Skin epidermis (tissue), 12 donors: ENCODE measurements at regions not wholly inside any gene's neighbourhood (a gene's known extent, or its start where the extent isn't known, plus 50 kb on each side); places are given as distances from the start of the nearest gene placed in this dataset.

ENCODE experiments used
- H3K27ac ChIP-seq, 21 experiments: fragments of 200-600 bp; sonication (generic) in 11 of 21; one replicate each; pipeline ENCODE4 v1.5.0; 2020; ENCODE audit warnings: mild to moderate bottlenecking in 3 of 21, inconsistent platforms in 2 of 21, moderate library complexity in 2 of 21
- H3K4me3 ChIP-seq, 7 experiments: fragments of 200-600 bp; sonication (generic) in 2 of 7; one replicate each; pipeline ENCODE4 v1.5.0; 2020; ENCODE audit warnings: inconsistent platforms in 2 of 7, mild to moderate bottlenecking in 2 of 7, moderate library complexity in 1 of 7

DNA sequence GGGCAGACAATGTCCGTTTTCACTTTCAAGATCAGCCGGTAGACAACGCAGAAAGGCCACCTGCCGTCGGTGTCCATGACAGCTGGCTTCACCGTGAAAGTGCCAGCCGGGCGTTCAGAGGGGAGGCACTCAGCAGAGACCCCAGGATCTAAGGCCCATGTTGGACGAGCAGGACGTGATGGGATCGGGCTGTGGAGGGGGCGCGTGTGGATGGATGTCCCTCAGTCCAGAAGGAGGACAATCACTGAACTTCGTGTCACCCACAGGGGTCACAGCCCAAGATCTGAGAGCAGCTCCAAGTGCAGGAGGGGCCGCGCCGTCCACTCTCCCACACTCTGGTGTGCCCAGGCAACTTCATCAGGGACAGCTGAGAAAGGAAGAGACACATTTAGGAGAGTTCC lies 164.4 kb downstream of the BRD1 start:
- H3K27ac ChIP-seq: no peak overlapping the region

DNA sequence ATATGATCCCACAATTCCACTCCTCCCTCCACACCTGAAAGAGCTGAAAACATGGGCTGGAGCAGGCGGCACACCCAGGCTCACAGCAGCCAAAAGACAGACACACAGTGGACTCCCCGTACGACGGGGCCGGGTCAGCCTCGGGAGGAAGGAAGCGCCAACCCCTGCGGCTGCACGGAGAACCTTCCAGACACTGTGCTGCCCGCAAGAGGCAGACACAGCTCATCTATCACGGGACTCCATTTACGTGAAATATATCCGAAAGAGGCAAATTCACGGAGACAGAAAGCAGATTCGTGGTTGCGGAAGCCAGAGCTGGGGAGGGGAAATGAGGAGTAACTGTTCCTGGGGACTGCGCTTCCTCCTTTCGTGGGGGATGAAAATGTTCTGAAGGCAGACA lies 165.0 kb downstream of the BRD1 start:
- no peak overlapping the region for H3K4me3 ChIP-seq
- no peak overlapping the region for H3K27ac ChIP-seq

More for the DNA sequence above, 164.4 kb downstream of the BRD1 start:
- H3K4me3 ChIP-seq: no peak overlapping the region

DNA sequence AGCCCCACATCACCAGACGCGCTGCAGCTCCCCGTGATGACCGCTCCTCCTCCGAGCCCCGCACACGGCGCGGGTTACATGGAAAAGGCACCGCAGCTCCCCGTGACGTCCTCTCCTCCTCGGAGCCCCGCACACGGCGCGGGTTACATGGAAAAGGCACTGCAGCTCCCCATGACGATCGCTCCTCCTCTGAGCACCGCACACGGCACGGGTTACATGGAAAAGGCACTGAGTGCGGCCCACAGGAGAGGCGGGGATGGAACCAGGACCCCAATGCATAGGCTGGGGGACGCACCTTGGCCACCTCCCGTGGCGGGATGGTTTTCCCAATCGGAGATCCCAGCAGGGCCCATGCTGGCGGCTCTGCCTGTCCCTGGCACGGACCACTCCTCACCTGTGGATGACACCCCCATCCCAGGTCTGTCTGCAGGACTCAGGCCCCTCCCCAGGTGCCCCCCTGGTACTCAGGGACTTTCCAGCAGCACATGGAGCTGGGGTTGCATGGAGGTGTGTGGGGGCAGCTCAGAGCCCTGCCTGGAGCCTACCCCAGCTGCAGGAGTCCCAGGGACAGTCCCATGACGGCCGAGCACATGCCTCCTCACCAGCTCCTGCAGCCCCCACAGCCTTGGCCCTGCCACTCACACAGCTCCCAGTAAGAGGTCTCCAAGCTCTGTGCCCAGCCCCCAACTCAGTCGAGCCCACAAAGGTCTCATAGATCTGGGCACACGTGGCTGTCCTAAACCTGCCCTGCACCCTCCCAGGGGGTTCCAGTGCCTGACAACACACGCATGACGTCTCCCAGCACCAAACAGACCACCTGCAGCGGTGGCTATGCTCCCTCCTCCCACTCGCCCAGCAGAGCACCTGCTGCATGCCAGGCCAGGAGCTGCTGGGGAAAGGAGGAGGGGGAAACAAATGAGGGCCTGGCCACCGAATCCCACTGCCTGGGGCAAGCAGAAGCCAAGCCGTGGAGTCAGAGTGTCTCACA lies 166.6 kb downstream of the BRD1 start:
- no peak overlapping the region for H3K4me3 ChIP-seq
- no peak overlapping the region for H3K27ac ChIP-seq

DNA sequence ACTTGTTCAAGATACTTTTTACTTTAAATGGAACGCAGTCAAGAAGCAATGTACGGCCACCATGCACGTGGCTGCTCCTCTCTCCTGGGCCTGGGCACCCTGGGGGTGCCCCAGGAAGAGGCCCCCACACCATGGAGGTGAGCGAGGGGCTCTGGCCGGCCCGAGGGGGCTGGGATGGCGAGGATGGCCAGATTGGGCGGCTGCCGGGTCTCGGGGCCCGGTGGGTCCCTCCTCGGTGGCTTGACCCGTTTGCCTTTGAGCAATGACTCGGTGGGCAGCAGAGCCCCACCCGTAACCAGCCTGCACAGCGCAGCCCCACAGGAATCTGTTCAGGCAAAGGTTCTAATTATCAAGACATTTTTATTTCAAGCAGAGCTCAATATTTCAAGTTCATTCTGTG lies 167.4 kb downstream of the BRD1 start:
- Histone ChIP-seq H3K27ac (peak overlapping the region in 1 of 21 experiments; percentile 21), H3K4me3 (no peak overlapping the region)

DNA sequence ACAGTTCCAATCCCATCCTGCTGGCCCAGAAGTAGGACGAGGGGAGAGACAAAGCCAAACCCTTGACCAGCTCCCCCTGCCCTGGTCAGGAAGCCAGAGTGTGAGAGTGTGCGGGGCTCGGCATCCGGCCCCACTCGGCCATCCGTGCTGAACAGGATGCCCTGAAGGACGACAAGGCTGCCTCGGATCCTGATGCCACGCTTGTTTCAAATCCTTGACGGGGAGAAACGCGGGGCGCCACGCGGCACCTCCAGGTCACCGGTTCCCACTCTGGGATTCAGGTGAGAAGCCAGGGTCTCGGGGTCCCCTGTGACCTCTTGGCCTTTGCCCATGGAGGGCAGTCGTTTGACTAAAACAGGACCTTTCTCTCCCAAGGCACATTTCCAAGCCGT lies 167.8 kb downstream of the BRD1 start:
- Histone ChIP-seq H3K27ac (peak overlapping the region in 1 of 21 experiments; percentile 21), H3K4me3 (no peak overlapping the region)

DNA sequence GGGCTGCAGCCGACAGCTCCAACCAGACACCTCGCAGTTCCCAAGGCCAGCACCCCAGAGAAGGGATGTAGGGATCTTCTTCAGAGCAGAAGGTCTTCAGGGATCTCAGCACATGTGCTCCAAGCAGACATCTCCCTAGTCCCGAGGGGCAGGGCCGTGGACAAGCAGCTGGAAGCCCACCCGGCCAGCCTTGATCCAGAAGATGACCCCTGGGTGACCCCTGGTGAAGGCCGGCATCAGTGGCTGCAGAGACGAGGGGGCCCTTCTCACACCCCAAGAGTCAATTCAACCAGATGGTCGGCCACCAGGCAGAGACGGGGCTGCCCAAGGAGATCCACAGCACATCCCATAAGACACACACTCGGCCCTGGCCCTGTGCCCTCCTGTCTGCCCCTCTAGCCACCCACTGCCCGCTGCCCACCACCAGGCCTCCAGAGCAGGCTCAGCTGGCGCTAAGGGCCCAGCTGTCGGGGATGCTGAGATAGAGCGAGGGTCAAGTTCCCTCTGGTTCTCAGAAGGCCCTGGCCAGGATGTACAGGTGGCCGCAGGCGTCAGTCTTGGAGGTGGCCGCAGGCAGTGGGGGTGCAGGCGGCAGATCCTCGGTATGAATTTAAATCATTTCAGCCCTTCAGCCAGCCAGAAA lies 168.3 kb downstream of the BRD1 start:
- no peak overlapping the region for H3K4me3 ChIP-seq
- peak overlapping the region in 1 of 21 experiments; percentile 21 for H3K27ac ChIP-seq

DNA sequence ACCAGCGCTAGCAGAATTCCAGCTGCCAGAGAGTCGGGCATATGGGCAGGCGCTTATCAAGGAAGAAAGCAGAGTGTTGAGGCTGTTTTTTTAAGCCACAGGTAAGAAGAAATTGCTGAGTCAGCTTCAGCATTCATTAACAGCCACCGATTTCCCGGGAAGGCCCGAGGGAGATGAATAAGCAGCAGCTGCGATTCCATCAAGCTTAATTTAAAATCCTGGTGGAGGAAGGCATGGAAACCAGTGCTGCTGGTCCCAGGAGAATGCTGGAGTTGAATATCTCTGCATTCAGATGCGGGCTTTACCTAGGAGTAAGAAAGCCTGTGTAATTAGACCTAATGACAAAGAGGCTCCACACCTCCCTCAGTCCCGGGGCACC lies 168.8 kb downstream of the BRD1 start:
- no peak overlapping the region for H3K4me3 ChIP-seq
- no peak overlapping the region for H3K27ac ChIP-seq

DNA sequence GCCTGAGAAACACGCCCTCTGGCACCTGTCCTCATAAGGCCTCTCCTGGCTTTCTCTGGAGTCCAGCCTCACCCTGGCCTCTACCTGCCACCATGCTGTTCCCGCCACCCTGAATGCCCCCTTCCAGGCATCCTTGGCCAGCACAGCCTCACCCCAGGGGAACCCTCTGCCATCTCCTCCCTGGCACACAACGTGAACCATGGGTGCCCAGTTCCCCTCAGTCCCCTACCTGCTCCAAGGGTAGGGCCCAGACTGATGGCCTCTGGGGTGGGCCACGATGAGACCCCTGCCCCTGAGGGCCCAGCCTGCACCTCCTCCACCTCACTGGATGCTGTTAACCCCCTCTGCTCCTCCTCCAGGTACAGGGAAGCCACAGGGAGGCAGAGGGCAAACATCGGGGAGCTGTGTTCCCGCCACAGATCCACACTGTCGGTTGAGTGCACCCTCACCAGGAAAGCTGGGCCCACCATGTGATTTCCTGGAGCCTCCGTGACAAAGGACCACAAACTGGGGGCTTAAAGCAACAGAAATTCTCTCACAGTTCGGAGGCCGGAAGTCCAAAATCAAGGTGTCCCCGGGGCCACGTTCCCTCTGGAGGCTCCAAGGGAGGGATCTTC lies 169.6 kb downstream of the BRD1 start:
- Histone ChIP-seq H3K27ac (peak overlapping the region in 14 of 21 experiments; percentile 1 to 76 (median 38)), H3K4me3 (peak overlapping the region in 2 of 7 experiments; percentile 41 to 43)

DNA sequence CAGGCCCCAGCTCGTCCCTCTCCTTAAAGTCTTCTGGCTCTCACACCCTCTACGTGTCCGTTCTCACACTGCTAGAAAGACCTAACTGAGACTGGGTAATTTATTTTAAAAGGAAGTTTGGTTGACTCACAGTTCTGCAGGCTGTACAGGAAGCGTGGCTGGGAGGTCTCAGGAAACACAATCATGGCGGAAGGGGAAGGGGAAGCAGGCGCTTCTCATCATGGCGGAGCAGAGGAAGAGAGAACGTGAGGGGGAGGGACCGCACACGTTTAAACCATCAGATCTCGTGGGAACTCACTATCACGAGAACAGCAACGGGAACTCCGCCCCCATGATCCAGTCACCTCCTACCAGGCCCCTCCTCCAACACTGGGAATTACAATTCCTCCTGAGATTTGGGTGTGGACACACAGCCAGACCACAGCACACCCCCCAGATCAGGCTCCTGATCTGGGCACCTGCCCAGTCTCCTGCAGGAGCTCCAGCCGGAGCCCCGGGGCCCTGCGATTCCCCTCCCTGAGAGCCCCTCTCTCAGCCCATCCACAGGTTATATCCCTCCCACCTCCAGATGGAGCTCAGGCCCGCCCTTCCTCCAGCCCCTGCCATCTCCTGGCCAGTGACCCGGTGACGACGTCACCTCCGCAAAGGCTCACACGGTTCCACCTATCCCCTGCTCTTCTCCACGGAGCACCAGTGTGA lies 170.2 kb downstream of the BRD1 start:
- H3K27ac ChIP-seq: peak overlapping the region in 18 of 21 experiments; percentile 9 to 77 (median 56)
- peak overlapping the region; percentile 41 to 50 (median 46) for H3K4me3 ChIP-seq

DNA sequence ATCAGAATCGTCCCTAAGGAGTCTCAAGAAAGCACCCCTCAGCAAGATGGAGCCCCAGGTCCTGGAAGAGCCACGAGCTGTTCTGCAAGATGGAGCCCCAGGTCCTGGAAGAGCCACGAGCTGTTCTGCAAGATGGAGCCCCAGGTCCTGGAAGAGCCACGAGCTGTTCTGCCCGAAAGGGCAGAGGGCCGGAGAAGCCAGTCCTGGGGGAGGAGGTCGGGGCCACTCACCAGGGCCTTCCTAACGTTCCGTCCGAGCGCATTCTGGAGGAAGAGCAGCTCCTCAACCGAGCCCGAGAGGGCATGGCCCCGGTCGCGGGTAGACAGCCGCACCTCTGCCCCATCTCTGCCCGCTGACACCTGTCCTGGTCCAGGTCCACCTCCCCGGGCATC lies 170.8 kb downstream of the BRD1 start:
- peak overlapping the region in 17 of 21 experiments; percentile 9 to 77 (median 53) for H3K27ac ChIP-seq
- peak overlapping the region; percentile 41 to 50 (median 46) for H3K4me3 ChIP-seq

DNA sequence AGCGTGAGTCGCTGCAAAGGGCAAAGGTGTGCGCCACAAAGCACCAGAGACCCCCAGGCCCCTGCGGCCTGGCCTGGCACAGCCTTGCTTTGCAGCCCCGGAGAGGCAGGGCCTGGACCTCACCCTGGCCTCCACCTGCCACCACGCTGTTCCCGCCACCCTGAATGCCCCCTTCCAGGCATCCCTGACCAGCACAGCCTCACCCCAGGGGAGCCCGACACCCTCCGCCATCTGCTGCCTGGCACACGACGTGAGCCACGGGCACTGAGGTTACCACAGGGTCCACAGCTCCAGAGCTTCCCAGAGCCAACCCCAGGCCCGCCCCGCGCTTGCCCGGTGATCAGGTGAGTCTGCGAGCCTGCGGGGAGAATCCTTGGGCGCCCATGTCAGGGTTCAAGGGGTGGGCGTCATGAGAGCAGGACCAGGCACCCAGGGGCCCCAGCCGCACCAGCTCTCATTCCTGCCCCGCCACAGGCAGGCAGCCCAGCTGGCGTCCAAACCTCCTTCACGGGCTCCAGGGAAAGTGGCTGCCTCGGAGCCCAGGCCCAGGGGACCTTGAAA lies 171.3 kb downstream of the BRD1 start:
- peak overlapping the region in 13 of 21 experiments; percentile 23 to 77 (median 62) for H3K27ac ChIP-seq
- H3K4me3 ChIP-seq: peak overlapping the region; percentile 41 to 50 (median 46)

DNA sequence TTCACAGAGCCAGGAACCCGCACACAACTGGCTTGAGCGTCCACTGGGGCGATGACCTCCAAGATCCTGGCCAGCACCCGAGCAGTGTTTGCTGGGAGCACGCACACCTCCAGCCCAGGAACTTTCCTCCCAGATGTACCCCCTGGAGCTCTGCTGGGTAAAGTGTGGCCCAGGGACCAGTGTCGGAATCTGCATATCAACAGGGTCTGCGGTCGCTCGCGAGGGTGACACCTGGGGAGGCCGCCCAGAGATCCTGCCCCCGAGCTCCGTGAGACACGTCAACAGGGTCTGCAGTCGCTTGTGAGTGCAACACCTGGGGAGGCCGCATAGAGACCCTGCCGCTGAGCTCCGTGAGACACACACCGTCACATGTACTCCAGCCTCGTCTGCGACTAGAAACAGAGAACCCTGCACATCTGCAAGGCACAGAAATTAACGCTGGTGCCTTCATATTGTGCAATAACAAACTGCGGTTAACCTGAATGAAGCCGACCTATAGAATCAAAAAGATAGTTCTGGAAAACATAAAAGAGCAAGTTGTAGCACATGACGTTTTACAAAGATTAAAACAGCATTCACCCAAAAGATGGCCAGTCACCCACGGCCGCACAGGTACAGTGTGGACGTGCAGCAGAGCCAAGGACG lies 172.4 kb downstream of the BRD1 start:
- no peak overlapping the region for H3K27ac ChIP-seq
- H3K4me3 ChIP-seq: no peak overlapping the region

DNA sequence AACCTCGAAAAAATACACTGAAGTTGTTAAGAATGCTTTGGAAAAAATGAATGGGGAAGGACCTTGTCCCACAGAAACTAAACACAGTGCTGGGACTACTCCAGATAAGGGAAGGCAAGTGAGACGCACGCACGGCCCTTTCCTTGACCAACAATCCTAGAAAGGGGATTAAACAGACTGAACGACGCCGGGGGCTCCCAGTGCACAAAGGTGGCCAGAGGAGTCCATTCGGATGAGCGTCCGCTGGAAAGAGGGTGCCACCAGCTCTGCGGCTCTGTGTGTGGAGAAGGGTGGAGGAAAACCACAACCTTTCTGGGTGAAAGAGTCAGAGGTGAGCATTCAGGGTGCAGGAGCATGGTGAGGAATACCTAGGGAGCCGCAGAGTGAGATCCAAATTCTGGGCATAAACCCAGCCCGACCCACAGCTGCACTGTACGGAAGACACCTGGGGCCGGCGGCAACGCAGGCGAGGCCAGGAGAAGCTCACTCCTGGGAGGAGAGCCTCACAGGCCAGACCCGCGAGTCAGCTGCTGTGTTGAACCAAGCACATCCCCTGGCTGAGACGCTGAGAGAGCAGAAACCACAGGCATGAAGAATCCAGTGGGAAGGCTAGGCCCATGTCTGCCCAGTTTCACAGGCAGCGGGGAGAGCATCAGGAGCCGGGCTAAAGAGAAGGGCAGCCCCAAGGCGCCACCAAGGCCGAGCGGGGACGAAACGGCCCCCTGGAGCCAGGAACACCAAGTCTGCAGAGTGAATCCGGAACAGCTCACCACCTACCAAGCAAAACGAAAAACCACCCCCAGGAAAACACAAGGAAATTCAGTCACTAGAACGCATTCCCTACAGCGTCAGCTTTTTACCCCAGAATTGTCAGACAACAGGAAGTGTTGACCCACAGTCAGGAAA lies 177.1 kb downstream of the BRD1 start:
- Histone ChIP-seq H3K27ac (no peak overlapping the region), H3K4me3 (no peak overlapping the region)

DNA sequence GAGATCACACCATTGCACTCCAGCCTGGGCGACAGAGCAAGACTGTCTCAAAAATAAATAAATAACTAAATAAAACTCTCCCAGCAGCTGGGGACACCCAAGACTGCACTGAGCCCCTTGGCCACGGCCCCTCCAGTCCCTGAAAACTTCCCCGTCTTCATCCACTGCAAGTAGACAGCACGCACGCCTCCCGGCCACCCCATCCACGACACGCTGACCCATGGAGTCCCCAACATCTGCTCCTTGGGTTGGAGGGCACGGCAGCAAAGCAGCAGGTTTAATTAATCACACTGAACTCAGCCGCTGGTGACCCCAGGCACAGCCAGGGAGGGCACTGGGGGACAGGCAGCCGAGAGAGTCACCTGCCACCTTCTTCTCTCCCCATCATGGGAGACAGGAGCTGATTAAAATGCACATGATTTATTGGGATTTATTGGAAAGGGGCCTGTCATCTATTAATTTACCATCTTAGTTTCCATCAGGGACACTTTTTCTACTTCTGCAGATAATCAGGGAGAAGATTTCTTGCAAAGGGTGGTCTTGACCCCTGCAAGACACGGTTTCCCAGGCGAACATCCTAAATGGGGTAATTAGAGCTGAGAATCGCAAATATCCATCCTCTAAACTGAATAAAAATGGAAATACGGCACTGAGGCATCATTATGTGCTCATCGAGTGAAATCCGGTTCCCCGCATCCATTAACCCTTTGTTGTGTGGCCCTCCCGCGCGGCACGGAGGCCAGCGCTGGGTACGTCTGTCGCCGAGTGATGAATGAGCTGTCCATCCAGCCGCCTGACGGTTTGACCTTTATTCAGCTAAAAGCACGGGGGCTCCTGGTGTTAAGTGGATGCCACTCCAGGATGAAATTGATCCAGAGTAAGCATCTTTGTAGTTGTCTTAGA lies 178.3 kb downstream of the BRD1 start:
- H3K4me3 ChIP-seq: no peak overlapping the region

DNA sequence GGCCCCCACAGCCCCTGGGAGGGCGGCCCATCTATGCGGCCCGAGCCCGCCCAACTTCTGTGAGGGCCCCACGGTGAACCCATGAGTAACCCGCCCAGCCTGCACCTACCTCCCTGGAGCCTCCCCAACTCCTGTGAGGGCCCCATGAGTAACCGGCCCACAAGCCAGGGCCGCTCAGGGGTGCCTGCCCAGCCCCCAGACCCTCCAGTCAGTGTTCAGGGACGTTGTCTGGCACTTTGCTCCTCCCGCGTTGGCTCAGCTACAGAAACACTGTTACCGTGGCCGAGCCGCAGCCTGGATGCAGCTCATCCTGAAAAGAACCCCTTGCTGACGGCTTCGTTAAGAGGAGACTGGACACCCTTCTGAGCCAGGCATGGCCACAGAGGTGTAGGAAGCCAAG lies 179.6 kb downstream of the BRD1 start:
- no peak overlapping the region for H3K27ac ChIP-seq
- H3K4me3 ChIP-seq: no peak overlapping the region

More for the DNA sequence above, 178.3 kb downstream of the BRD1 start:
- H3K27ac ChIP-seq: no peak overlapping the region

DNA sequence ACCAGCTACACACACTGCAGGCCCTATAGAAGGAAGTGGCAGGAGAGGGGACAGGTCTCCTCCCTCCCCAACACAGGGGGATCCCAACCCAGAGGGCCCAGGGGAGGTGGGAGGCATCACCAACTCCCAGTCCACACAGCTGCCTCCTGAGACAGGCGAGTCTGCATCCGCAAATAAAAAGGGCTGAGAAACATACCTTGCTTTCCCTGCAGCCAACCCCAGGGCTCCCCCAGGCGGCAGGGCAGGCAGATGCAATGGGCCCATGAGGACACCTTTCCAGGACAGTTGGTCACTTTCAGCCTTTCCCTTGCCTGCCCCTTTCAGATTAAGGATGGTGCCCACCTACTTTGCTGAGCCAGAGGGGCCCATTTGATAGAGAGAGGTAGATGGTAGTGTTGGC lies 180.0 kb downstream of the BRD1 start:
- Histone ChIP-seq H3K27ac (no peak overlapping the region), H3K4me3 (no peak overlapping the region)

DNA sequence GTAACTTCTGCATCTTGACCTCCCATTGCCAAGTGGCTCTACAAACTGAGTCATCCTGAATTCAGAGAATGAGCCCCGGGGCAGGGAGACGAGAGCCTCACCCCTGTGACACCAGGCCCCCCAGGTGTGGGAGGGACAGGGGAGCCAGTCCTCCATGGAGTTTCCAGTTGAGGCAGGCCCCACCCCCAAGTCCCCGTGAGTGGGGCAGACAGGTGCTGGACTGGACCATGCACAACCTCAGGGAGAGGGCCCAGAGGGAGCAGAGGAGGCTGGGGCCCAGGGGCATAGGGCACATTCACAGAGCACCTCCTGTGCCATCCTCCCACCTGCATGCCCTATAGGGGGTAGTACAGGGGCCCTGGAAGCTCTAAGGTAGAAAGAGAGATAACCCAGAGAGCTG lies 180.8 kb downstream of the BRD1 start:
- no peak overlapping the region for H3K27ac ChIP-seq
- H3K4me3 ChIP-seq: no peak overlapping the region
